ENCODE measurements at regions not wholly inside any gene's neighbourhood (a gene's known extent, or its start where the extent isn't known, plus 50 kb on each side); places are given as distances from the start of the nearest gene placed in this dataset.
"Not testable (repeated sequence)": the region's sequence is repeated elsewhere in the genome, so short reads cannot be mapped to it uniquely, and the experiment has no call there.

GRCh38 chr2:149902081-149902480 lies 314.5 kb upstream of the MMADHC start:
- DNase-seq: no peak

DNA sequence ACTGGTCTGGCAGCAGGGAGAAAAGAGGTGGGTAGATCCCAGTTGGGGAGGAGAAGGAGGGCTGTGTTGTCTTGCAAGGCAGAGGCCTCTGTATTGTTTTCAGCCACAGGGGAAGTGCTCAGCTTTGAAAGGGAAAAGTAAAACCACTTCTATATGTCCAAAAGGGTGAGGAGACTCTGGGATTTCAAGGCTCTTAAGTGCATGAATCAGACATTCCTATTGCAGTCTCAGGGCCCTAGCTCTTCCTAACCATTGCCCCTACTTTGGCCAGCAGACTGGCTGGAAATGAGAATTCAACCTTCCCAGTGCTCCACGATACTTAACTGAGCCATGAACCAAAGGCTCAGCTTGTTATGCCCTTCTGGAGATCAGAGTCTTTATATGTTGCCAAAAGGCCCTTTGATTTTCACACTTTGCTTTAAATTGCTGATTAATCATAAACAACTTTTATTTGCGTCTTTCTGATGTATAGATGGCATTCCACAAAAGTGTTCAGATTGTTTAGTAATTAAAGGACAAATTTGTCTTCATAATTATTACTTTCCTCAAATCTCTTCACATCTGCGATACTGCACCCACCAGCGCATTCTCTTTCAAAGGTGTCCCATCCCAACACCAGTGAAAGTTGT lies 313.8 kb upstream of the MMADHC start:
- peak; percentile 4 for DNase-seq

DNA sequence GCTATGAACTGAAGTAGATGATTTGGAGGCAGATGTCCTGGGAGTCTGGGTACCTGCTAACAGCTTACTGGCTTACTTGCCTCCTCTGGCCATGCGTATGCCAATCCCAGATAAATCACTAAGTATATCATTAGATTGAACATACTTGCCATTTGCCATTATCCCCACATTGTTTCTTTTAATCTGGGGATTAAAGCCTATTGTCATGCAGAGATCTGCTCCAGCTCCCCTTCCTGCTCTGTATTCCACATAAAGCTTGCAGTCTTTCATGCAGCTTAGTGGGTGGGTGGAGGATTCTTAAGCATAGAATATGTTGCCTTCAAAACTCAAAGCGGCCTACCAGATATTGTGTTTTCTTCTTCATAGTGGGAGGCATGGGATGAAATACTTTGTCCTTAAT lies 311.8 kb upstream of the MMADHC start:
- DNase-seq: no peak

DNA sequence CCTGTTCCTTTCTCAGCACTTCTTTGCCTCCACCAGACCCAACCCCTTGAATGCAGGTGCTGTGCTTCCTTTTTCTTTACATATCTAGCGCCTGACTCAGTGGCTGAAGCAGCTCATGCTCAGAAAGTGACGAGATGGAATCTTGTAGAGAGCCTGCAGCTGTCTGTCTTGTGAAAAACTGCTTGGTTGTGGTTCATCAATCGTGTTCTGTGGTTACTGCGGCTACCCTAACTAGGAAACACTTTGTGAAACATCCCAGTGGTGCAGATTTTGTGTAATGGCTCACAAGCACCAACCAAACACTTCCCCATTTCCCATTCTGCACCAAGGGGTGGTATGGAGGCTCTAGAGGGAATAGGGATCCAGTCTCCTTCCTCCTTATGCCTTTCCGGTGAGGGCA lies 307.2 kb upstream of the MMADHC start:
- DNase-seq: peak; percentile 48

GRCh38 chr2:149894226-149894625 lies 306.7 kb upstream of the MMADHC start:
- no peak for DNase-seq

DNA sequence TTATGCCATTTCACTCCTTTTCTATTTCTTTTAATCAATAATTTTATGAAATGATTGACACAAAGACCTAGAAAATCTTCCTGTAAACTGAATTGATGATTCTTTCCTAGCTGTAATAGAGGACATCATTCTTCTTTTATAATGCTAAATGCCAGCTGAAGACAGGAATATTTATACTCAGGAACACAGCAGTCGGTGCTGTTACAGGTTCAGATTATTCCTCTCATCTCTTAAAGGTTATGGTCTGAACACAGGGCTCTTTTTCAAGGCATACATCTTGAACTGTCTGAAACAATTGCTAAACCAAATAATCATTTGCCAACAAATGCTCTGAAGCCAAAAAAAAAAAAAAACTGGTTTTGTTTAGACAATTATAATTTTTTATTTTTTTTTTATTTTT lies 305.0 kb upstream of the MMADHC start:
- DNase-seq: no peak

- DNase-seq: no peak
Measured at GRCh38 chr2:149885946-149886345, 298.4 kb upstream of the MMADHC start.

DNA sequence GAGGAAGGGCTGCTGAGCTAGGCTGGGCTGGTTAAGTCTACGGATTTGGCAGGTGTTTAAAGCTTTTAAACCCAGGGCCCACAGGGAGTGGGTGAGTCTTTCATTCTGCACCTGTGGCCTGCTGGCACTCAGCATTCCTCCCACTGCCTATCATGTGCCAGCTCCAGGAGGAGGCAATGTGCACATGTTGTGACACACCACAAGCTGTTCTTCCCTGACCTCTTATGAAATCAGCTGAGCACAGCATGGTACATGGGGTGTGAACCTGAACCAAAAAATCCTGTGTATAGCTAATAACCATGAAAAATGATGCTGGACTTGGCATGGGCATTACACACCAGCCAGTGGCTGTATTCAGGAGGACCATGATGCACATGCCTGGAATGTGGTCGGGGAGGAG lies 297.9 kb upstream of the MMADHC start:
- DNase-seq: no peak

- DNase-seq: no peak
Measured at GRCh38 chr2:149884871-149885270, 297.3 kb upstream of the MMADHC start.

- DNase-seq: no peak
Measured at GRCh38 chr2:149877913-149878312, 290.3 kb upstream of the MMADHC start.

DNA sequence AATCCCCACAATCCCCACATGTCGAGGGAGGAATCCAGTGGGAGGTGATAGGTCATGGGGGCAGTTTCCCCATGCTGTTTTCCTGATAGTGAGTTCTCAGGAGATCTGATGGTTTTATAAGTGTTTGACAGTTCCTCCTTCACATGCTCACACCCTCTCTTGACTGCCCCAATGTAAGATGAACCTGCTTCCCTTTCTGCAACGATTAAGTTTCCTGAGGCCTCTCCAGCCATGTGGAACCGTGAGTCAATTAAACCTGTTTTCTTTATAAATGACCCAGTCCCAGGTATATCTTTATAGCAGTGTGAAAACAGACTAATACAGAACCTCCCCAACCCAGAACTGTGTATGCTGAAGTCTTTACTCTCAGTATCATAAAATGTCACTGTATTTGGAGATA lies 289.5 kb upstream of the MMADHC start:
- no peak for DNase-seq

- DNase-seq: no peak
Measured at GRCh38 chr2:149873936-149874335, 286.4 kb upstream of the MMADHC start.

DNA sequence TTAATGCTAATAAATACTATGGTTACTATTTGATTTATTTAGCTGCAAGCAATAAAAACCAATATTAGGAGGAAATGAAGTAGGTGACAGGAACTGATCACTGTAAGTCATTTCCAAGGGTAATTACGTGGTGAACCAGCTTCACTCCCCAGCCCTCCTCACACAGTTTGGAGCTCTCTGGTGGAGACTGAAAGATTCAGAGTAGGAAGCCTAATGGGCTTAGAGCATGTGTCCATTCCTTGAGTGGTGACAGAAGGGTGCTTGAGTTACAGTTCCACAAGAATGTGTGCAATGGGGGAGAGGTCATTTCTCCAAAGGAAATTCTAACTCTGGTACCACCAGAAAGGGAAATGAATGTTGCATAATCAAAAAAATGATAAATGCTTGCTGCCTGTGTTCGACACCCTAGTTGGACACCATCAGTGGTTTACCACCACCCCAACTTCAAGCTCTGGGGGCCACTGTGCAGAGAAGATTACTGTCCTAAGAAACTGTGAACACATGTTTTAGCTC lies 285.1 kb upstream of the MMADHC start:
- no peak for DNase-seq

- no peak for DNase-seq
Measured at GRCh38 chr2:149872041-149872440, 284.5 kb upstream of the MMADHC start.

DNA sequence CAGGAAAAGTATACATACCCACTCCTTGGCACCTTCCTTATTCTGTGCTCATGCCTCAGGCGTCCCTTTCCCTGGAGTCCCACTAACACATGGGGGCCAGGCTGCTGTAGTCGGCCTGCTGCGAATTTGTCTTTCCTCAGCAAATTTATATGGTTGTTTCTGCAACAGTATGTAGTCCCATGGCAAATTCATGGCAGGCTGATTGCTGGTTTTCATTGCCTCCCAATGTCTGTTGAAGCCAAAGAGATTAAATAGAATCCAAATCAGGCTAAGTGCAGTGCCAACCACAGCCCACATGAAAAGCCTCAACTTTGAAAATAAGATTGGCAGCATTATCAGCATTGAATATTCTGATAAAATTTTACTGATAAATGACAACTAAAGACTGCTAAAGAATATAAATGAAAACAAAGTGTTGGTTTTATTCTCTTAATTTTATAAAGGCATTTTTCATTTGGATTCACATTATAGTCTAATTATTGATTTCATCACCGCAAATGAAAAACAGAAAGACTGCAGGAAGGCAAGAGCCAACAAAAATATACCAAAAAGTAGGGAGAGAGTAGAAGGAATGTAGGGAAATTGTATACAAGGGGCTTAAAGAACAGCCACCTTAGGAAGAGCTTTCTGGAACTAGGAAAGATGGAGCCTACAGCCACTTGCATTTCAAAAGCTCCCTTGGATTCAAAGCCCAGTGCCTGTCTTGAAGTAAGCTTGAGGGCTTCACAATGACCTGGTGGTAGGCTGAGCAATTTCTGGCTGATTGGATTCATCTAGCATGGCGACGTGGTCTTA lies 283.7 kb upstream of the MMADHC start:
- no peak for DNase-seq

DNA sequence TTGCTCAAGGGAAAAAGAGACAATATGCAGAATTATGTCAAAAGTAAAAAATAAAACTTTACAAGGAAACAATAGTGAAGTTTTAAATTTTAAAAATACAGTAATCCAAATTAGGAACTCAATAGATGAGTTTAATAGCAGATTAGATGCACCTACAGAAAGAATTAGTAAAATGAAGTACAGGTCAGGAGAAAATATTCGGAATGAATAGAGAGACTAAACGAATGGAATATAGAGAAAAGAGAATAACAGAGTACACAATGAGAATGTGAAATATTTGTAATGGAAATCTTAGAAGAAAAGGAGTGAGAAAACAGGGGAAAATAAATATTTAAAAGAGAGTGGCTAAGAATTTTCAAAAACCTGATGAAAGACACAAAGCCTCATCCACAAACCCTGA lies 275.7 kb upstream of the MMADHC start:
- DNase-seq: no peak

DNA sequence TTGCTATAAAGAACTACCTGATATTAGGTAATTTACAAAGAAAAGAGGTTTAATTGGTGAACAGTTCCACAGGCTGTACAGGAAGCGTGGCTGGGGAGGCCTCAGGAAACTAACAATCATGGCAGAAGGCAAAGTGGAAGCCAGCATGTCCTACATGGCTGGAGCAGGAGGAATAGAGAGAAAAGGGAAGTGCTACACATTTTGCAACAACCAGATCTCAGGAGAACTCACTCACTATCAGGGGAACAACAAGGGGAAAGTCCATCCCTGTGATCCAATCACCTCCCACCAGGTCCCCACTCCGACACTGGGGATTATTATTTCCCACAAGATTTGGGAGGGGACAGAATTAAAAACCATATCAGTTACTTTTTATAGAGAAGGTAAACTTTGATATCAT lies 273.5 kb upstream of the MMADHC start:
- no peak for DNase-seq

DNA sequence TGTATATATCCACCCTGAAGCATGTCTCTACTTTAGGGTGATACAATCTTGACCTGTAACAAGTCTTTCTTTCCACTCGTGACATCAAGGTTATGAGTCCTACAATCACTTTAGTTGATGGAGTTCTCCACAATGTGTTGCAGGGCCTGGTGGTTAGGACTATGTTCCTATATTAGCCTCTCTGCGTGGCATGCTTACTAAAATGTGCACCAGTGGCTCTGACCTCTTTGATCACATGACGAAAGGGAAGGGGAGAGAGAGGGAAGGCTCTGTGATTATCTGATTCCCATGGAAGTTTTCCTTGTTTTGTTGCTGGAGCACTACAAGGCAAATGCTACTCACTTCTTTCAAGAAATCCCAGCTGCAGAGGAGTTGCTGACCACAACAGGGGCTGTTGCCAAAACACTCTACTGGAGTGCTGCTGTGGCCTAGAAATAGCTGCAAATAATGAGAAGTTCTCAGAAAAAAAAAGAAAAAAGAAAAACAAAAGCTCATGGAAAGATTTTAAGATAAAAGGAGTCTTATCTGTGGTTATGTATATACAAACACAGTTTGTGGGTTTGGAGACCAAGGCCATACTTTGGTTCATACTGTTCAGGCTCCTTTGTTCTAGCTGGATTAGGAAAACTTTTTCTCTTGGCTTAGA lies 272.8 kb upstream of the MMADHC start:
- DNase-seq: peak; percentile 80

- peak; percentile 58 for DNase-seq
Measured at GRCh38 chr2:149858901-149859634, 271.5 kb upstream of the MMADHC start.

DNA sequence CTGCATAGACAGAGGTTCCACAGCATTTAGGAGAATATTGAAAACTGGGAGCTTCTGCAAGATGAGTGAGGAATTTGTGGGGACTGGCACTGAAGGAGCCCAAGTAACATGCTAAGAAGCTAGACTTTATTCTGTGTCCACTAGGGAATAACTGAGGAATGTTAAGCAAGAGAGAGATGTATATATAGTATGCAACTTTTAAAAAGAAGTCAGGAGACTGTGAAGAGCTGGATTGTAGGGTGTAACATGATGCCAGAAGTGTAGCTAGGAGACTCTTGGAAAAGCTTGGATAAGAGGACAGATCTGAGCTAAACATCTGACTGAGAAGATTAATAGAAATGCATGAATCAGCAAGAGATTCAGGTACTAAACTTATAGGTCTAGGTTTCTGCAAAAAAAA lies 270.6 kb upstream of the MMADHC start:
- peak; percentile 70 for DNase-seq

GRCh38 chr2:149857344-149857743 lies 269.8 kb upstream of the MMADHC start:
- DNase-seq: peak; percentile 23

DNA sequence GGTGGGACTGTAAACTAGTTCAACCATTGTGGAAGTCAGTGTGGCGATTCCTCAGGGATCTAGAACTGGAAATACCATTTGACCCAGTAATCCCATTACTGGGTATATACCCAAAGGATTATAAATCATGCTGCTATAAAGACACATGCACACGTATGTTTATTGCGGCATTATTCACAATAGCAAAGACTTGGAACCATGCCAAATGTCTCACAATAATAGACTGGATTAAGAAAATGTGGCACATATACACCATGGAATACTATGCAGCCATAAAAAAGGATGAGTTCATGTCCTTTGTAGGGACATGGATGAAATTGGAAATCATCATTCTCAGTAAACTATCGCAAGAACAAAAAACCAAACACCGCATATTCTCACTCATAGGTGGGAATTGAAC lies 268.3 kb upstream of the MMADHC start:
- not testable (repeated sequence) for DNase-seq

DNA sequence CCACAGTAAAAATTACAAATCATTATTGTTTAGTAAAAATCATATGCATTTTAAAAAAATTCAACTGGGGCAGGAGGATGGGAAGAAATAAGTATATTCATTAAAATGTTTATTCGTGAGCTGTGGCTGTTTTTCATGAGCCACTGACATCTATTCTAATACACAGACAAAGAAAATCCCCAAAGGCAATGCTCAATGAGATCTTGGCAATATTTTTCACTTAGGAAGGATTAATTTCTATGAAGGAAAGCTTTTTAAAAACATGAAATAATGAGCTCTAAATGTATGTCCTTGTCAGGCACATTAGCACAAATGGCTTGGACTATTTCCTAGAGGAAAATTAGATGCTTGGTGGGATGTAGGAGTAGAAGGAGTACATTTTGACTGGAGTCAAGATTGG lies 262.0 kb upstream of the MMADHC start:
- DNase-seq: no peak
